Activated CD4-positive, alpha-beta T cell treated with anti-CD3 and anti-CD28 coated beads for 36 hours (primary cell): ENCODE measurements at regions not wholly inside any gene's neighbourhood (a gene's known extent, or its start where the extent isn't known, plus 50 kb on each side); places are given as distances from the start of the nearest gene placed in this dataset.
"Not testable (repeated sequence)": the region's sequence is repeated elsewhere in the genome, so short reads cannot be mapped to it uniquely, and the experiment has no call there.

ENCODE experiments used
- ATAC-seq: fragments of 200-7000 bp; cut with Tn5 transposase; one replicate; pipeline ENCODE4 v1.10.0; 2021; ENCODE audit warnings: mild to moderate bottlenecking, moderate library complexity
- CTCF ChIA-PET: fragments of 350-600 bp; sonication (Branson Sonifier 250); formaldehyde crosslinking; loops from one replicate; lab custom pipeline; 2021; ENCODE audit warnings: antibody characterized with exemption; lab: Charles Lee
- POLR2A ChIA-PET: fragments of 350-600 bp; sonication (Branson Sonifier 250); formaldehyde crosslinking; loops from one replicate; lab custom pipeline; 2021; ENCODE audit warnings: antibody characterized with exemption, inconsistent platforms; lab: Charles Lee
- DNase-seq: peaks from one replicate; pipeline ENCODE4 v3.0.0-alpha.2; 2020
- H3K27ac Mint-ChIP-seq: one replicate; pipeline ENCODE4 v1.8.0; 2021; ENCODE audit warnings: mixed read lengths
- H3K27me3 Mint-ChIP-seq: one replicate; pipeline ENCODE4 v1.8.0; 2021; ENCODE audit warnings: mixed read lengths
- H3K36me3 Mint-ChIP-seq: one replicate; pipeline ENCODE4 v1.8.0; 2021; ENCODE audit warnings: low read depth, mixed read lengths
- H3K4me1 Mint-ChIP-seq: one replicate; pipeline ENCODE4 v1.8.0; 2021; ENCODE audit warnings: mixed read lengths
- H3K4me3 Mint-ChIP-seq: one replicate; pipeline ENCODE4 v1.8.0; 2021; ENCODE audit warnings: mild to moderate bottlenecking, moderate library complexity, mixed read lengths
- H3K9me3 Mint-ChIP-seq: one replicate; pipeline ENCODE4 v1.8.0; 2021; ENCODE audit warnings: low read depth, mixed read lengths
- intact Hi-C, 2 experiments: fragments of 100-400 bp; cut with DNase I in 1 of 2; cut with micrococcal nuclease in 1 of 2; formaldehyde crosslinking; loops; one replicate each; pipeline versions ENCODE4 v1.14.2 to v1.15.1; 2022 to 2024; cut with DNase I, micrococcal nuclease

- DNase-seq (no peak), ATAC-seq (no peak)
- Mint-ChIP-seq H3K27me3 (peaks cover 7% of the 10 kb centered on the region), H3K4me3 (no peak overlapping the region), H3K27ac (no peak overlapping the region), H3K9me3 (no peaks in the 10 kb centered on the region), H3K4me1 (no peaks in the 10 kb centered on the region), H3K36me3 (no peaks in the 10 kb centered on the region)
- intact Hi-C loops, result no loop called here
- ChIA-PET POLR2A (no interaction called here), CTCF (no interaction called here)
Measured at GRCh38 chr4:42205541-42205940, 53.1 kb upstream of the BEND4 start.

- H3K27ac Mint-ChIP-seq, result no peak overlapping the region
- intact Hi-C loops, result no loop called here
- POLR2A ChIA-PET, result no interaction called here
Measured at GRCh38 chr4:42216664-42217063, 64.2 kb upstream of the BEND4 start.

GRCh38 chr4:42225286-42225685, 72.8 kb upstream of the BEND4 start:
- Mint-ChIP-seq H3K4me3 (no peak overlapping the region), H3K9me3 (no peaks in the 10 kb centered on the region), H3K36me3 (no peaks in the 10 kb centered on the region), H3K27me3 (peaks cover 2% of the 10 kb centered on the region), H3K27ac (no peak overlapping the region), H3K4me1 (no peaks in the 10 kb centered on the region)
- no peak for ATAC-seq
- CTCF ChIA-PET, result no interaction called here
- intact Hi-C loops, result no loop called here
- POLR2A ChIA-PET, result no interaction called here
- DNase-seq, result no peak

More at GRCh38 chr4:42216664-42217063, 64.2 kb upstream of the BEND4 start:
- Mint-ChIP-seq H3K9me3 (no peaks in the 10 kb centered on the region), H3K36me3 (no peaks in the 10 kb centered on the region), H3K4me1 (no peaks in the 10 kb centered on the region), H3K27me3 (peaks cover 2% of the 10 kb centered on the region), H3K4me3 (no peak overlapping the region)
- CTCF ChIA-PET, result no interaction called here
- ATAC-seq, result no peak
- no peak for DNase-seq

- ChIA-PET POLR2A (no interaction called here), CTCF (no interaction called here)
- no peak overlapping the region for H3K27ac Mint-ChIP-seq
- no peak for DNase-seq
- no peaks in the 10 kb centered on the region for H3K4me1 Mint-ChIP-seq
- intact Hi-C loops, result no loop called here
- H3K27me3 Mint-ChIP-seq, result no peaks in the 10 kb centered on the region
- H3K4me3 Mint-ChIP-seq, result no peak overlapping the region
- no peaks in the 10 kb centered on the region for H3K36me3 Mint-ChIP-seq
- no peak for ATAC-seq
- no peaks in the 10 kb centered on the region for H3K9me3 Mint-ChIP-seq
Measured at GRCh38 chr4:42234817-42235216, 82.4 kb upstream of the BEND4 start.

- CTCF ChIA-PET, result no interaction called here
- H3K9me3 Mint-ChIP-seq, result no peaks in the 10 kb centered on the region
- intact Hi-C loops, result no loop called here
Measured at GRCh38 chr4:42235304-42236021, 83.0 kb upstream of the BEND4 start.

GRCh38 chr4:42237010-42237409, 84.6 kb upstream of the BEND4 start:
- Mint-ChIP-seq H3K36me3 (no peaks in the 10 kb centered on the region), H3K4me3 (no peak overlapping the region), H3K4me1 (no peaks in the 10 kb centered on the region), H3K27me3 (no peaks in the 10 kb centered on the region), H3K9me3 (no peaks in the 10 kb centered on the region), H3K27ac (no peak overlapping the region)
- POLR2A ChIA-PET, result no interaction called here
- intact Hi-C loops, result no loop called here
- ATAC-seq, result no peak
- DNase-seq, result no peak
- CTCF ChIA-PET, result no interaction called here

More at GRCh38 chr4:42235304-42236021, 83.0 kb upstream of the BEND4 start:
- no peak for DNase-seq
- Mint-ChIP-seq H3K36me3 (no peaks in the 10 kb centered on the region), H3K4me3 (no peak overlapping the region), H3K4me1 (no peaks in the 10 kb centered on the region), H3K27me3 (no peaks in the 10 kb centered on the region), H3K27ac (no peak overlapping the region)
- ATAC-seq, result no peak
- POLR2A ChIA-PET, result no interaction called here

GRCh38 chr4:42237451-42237850, 85.0 kb upstream of the BEND4 start:
- Mint-ChIP-seq H3K9me3 (no peaks in the 10 kb centered on the region), H3K4me1 (no peaks in the 10 kb centered on the region), H3K36me3 (no peaks in the 10 kb centered on the region), H3K4me3 (no peak overlapping the region), H3K27ac (no peak overlapping the region), H3K27me3 (no peaks in the 10 kb centered on the region)
- DNase-seq (no peak), ATAC-seq (no peak)
- ChIA-PET POLR2A (no interaction called here), CTCF (no interaction called here)
- intact Hi-C loops, result no loop called here

GRCh38 chr4:42248972-42249371, 96.5 kb upstream of the BEND4 start:
- no peak overlapping the region for H3K27ac Mint-ChIP-seq
- ChIA-PET CTCF (interaction anchor here (0.9 kb wide), 1 partner anchor 33 kb away, joined by 3 read pairs; no protein-coding TSS in a partner anchor), POLR2A (no interaction called here)
- H3K36me3 Mint-ChIP-seq, result no peaks in the 10 kb centered on the region
- no peaks in the 10 kb centered on the region for H3K9me3 Mint-ChIP-seq
- H3K27me3 Mint-ChIP-seq, result peaks cover 13% of the 10 kb centered on the region
- no peak for DNase-seq
- intact Hi-C loops, result no loop called here
- no peaks in the 10 kb centered on the region for H3K4me1 Mint-ChIP-seq
- no peak overlapping the region for H3K4me3 Mint-ChIP-seq
- ATAC-seq, result no peak

- Mint-ChIP-seq H3K9me3 (no peaks in the 10 kb centered on the region), H3K27me3 (peaks cover 14% of the 10 kb centered on the region), H3K36me3 (no peaks in the 10 kb centered on the region), H3K4me3 (no peak overlapping the region), H3K27ac (no peak overlapping the region), H3K4me1 (no peaks in the 10 kb centered on the region)
- POLR2A ChIA-PET, result no interaction called here
- CTCF ChIA-PET, result no interaction called here
- DNase-seq (no peak), ATAC-seq (no peak)
- intact Hi-C loops, result no loop called here
Measured at GRCh38 chr4:42252315-42252714, 99.9 kb upstream of the BEND4 start.

- CTCF ChIA-PET, H3K27me3 Mint-ChIP-seq, DNase-seq, H3K9me3 Mint-ChIP-seq, ATAC-seq, H3K4me1 Mint-ChIP-seq, H3K4me3 Mint-ChIP-seq, H3K36me3 Mint-ChIP-seq, intact Hi-C loops, POLR2A ChIA-PET, H3K27ac Mint-ChIP-seq: not testable (repeated sequence)
Measured at GRCh38 chr4:42257645-42258044, 105.2 kb upstream of the BEND4 start.

GRCh38 chr4:42262701-42263490, 110.4 kb upstream of the BEND4 start:
- no peaks in the 10 kb centered on the region for H3K4me1 Mint-ChIP-seq
- POLR2A ChIA-PET, result no interaction called here

More at GRCh38 chr4:42262701-42263490, 110.4 kb upstream of the BEND4 start:
- no peak overlapping the region for H3K27ac Mint-ChIP-seq
- H3K4me3 Mint-ChIP-seq, result no peak overlapping the region
- intact Hi-C loops, result no loop called here
- CTCF ChIA-PET, result no interaction called here
- ATAC-seq (no peak), DNase-seq (no peak)
- no peaks in the 10 kb centered on the region for H3K36me3 Mint-ChIP-seq
- H3K27me3 Mint-ChIP-seq, result no peaks in the 10 kb centered on the region
- H3K9me3 Mint-ChIP-seq, result no peaks in the 10 kb centered on the region
